ENCODE measurements at regions not wholly inside any gene's neighbourhood (a gene's known extent, or its start where the extent isn't known, plus 50 kb on each side); places are given as distances from the start of the nearest gene placed in this dataset.

GRCh38 chr2:52676056-52676455, 1091.5 kb upstream of the CHAC2 start:
- intact Hi-C loops (cut with DNase I; ENCODE audit: low total_unique reads): no loop called here
- Histone ChIP-seq H3K4me1 (no peaks in the 10 kb centered on the region), H3K36me3 (no peaks in the 10 kb centered on the region), H3K9me3 (no peaks in the 10 kb centered on the region), H3K27ac (no peak overlapping the region), H3K4me3 (no peak overlapping the region), H3K27me3 (no peaks in the 10 kb centered on the region)
- no peak for TF ChIP-seq POLR2A (IDR thresholded peaks at IDR 0.05)
- TF ChIP-seq, protein P1, sequence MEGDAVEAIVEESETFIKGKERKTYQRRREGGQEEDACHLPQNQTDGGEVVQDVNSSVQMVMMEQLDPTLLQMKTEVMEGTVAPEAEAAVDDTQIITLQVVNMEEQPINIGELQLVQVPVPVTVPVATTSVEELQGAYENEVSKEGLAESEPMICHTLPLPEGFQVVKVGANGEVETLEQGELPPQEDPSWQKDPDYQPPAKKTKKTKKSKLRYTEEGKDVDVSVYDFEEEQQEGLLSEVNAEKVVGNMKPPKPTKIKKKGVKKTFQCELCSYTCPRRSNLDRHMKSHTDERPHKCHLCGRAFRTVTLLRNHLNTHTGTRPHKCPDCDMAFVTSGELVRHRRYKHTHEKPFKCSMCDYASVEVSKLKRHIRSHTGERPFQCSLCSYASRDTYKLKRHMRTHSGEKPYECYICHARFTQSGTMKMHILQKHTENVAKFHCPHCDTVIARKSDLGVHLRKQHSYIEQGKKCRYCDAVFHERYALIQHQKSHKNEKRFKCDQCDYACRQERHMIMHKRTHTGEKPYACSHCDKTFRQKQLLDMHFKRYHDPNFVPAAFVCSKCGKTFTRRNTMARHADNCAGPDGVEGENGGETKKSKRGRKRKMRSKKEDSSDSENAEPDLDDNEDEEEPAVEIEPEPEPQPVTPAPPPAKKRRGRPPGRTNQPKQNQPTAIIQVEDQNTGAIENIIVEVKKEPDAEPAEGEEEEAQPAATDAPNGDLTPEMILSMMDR (IDR thresholded peaks at IDR 0.05): no peak
- DNase-seq: no peak

DNA sequence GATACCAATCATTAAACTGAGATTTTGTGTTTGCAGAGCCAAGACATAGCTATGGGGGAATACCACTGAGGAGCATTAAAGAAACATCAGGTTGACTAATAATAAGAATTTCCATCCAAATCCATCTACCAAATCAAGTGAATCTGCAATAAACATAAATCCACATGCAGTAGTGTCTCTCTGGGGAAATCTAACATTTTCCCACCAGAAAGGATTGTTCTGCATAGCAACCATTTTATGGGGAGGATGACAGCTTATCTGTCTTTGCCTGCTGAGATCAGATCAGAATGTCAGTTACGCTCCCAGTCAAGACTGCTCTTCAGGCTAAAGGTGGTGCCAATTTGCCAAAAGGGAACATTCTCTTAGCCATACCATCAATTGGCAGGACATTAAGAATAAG, 1098.9 kb upstream of the CHAC2 start:
- no peak for DNase-seq
- Histone ChIP-seq H3K27ac (no peak overlapping the region), H3K4me3 (no peak overlapping the region), H3K9me3 (no peaks in the 10 kb centered on the region), H3K27me3 (no peaks in the 10 kb centered on the region), H3K4me1 (no peaks in the 10 kb centered on the region), H3K36me3 (no peaks in the 10 kb centered on the region)
- intact Hi-C loops (cut with DNase I; ENCODE audit: low total_unique reads): no loop called here
- TF ChIP-seq, protein P1 (IDR thresholded peaks at IDR 0.05): no peak

- TF ChIP-seq, protein P1 (IDR thresholded peaks at IDR 0.05): no peak
- no peak for TF ChIP-seq POLR2A (IDR thresholded peaks at IDR 0.05)
- H3K27ac ChIP-seq: no peak overlapping the region
- no peaks in the 10 kb centered on the region for H3K27me3 ChIP-seq
- intact Hi-C loops (cut with DNase I; ENCODE audit: low total_unique reads): no loop called here
- H3K9me3 ChIP-seq: no peaks in the 10 kb centered on the region
- H3K36me3 ChIP-seq: no peaks in the 10 kb centered on the region
- H3K4me1 ChIP-seq: no peaks in the 10 kb centered on the region
- no peak for DNase-seq
- H3K4me3 ChIP-seq: no peak overlapping the region
These were observed 1108.1 kb upstream of the CHAC2 start for GRCh38 chr2:52659546-52659945.

GRCh38 chr2:52658598-52658997, 1109.0 kb upstream of the CHAC2 start:
- Histone ChIP-seq H3K9me3 (no peaks in the 10 kb centered on the region), H3K36me3 (no peaks in the 10 kb centered on the region), H3K27me3 (no peaks in the 10 kb centered on the region), H3K27ac (no peak overlapping the region), H3K4me1 (no peaks in the 10 kb centered on the region), H3K4me3 (no peak overlapping the region)
- intact Hi-C loops (cut with DNase I; ENCODE audit: low total_unique reads): no loop called here
- TF ChIP-seq, protein P1 (IDR thresholded peaks at IDR 0.05): no peak
- TF ChIP-seq POLR2A (IDR thresholded peaks at IDR 0.05): no peak
- no peak for DNase-seq

DNA sequence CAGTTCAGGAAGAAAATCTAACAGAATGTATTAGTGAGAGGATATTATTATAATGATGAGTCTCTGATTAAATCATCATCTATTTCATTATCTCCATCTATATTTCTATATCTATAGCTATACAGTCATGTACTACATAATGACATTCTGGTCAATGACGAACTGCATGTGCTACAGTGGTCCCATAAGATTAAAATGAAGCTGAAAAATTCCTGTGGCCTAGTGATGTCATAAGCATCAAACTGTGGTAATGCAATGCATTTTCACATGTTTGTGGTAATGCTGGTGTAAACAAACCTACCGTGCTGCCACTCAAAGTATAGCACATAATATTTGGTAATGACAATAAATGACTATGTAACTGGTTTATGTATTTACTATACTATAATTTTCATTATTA, 1127.9 kb upstream of the CHAC2 start:
- H3K27me3 ChIP-seq: no peaks in the 10 kb centered on the region
- H3K4me3 ChIP-seq: no peak overlapping the region
- H3K9me3 ChIP-seq: no peaks in the 10 kb centered on the region
- H3K4me1 ChIP-seq: no peaks in the 10 kb centered on the region
- DNase-seq: no peak
- no peaks in the 10 kb centered on the region for H3K36me3 ChIP-seq
- TF ChIP-seq, protein P1 (IDR thresholded peaks at IDR 0.05): no peak
- no peak for TF ChIP-seq POLR2A (IDR thresholded peaks at IDR 0.05)
- intact Hi-C loops (cut with DNase I; ENCODE audit: low total_unique reads): no loop called here
- no peak overlapping the region for H3K27ac ChIP-seq
